ENCODE measurements at regions not wholly inside any gene's neighbourhood (a gene's known extent, or its start where the extent isn't known, plus 50 kb on each side); places are given as distances from the start of the nearest gene placed in this dataset.

- TF ChIP-seq CTCF (conservative IDR thresholded peaks at IDR 0.05 in 1 of 2, IDR thresholded peaks at IDR 0.05 in 1 of 2; ENCODE audit: low read depth in 1 of 2, low read length in 2 of 2) (no peak), EZH2 (IDR thresholded peaks at IDR 0.05; ENCODE audit: low read length, missing control alignments) (no peak)
These were observed 125.3 kb upstream of the SPTLC3 start for GRCh38 chr20:12883507-12883885.
